ENCODE measurements at regions not wholly inside any gene's neighbourhood (a gene's known extent, or its start where the extent isn't known, plus 50 kb on each side); places are given as distances from the start of the nearest gene placed in this dataset.

DNA sequence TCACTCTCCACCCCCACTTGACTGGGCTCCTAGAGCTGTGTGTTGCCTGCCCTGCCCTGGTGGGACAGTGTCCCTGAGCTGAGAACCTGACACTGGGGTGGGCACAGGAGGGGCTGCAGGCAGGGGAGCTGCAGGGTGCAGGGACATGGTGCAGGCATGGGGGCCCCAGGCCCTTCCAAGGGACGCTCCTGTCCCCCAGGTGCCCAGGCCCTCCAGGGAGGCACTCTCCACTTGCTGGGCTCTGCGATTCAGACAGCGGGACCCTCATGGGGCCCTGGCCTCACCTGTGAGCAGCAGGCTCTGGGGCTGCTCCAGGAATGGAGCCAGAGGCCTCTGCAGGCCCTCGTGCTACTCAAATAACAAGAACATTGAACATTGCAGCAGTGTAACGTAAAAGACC lies 89.4 kb downstream of the BARX1 start:
- TF ChIP-seq, protein P1, sequence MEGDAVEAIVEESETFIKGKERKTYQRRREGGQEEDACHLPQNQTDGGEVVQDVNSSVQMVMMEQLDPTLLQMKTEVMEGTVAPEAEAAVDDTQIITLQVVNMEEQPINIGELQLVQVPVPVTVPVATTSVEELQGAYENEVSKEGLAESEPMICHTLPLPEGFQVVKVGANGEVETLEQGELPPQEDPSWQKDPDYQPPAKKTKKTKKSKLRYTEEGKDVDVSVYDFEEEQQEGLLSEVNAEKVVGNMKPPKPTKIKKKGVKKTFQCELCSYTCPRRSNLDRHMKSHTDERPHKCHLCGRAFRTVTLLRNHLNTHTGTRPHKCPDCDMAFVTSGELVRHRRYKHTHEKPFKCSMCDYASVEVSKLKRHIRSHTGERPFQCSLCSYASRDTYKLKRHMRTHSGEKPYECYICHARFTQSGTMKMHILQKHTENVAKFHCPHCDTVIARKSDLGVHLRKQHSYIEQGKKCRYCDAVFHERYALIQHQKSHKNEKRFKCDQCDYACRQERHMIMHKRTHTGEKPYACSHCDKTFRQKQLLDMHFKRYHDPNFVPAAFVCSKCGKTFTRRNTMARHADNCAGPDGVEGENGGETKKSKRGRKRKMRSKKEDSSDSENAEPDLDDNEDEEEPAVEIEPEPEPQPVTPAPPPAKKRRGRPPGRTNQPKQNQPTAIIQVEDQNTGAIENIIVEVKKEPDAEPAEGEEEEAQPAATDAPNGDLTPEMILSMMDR (IDR thresholded peaks at IDR 0.05; ENCODE audit: low read depth, low read length), result no peak
- TF ChIP-seq EZH2phosphoT487 (IDR thresholded peaks at IDR 0.05; ENCODE audit: low read depth), result no peak
